ENCODE measurements at regions not wholly inside any gene's neighbourhood (a gene's known extent, or its start where the extent isn't known, plus 50 kb on each side); places are given as distances from the start of the nearest gene placed in this dataset.
"Not testable (repeated sequence)": the region's sequence is repeated elsewhere in the genome, so short reads cannot be mapped to it uniquely, and the experiment has no call there.

DNA sequence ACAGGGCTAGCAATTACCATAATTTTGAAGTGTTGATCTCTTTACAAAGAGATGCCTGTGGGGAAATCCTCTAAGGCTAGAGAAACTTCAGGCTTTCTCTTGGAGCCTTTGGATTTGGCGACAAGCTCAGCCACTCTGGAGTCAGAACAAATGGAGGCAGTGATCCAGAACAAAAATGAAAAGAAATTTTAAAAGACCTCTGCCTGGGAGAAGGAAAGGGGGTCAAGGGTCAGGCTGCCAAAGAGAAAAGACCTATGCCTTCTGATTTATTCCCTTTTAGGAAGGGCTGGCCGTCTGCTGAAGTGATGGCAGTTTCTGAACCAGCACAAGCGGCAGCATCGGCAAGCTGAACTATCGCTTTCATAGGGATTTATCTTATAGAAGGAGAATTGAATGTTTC is 140.8 kb upstream of the SFRP2 start:
- DNase-seq: no peak

DNA sequence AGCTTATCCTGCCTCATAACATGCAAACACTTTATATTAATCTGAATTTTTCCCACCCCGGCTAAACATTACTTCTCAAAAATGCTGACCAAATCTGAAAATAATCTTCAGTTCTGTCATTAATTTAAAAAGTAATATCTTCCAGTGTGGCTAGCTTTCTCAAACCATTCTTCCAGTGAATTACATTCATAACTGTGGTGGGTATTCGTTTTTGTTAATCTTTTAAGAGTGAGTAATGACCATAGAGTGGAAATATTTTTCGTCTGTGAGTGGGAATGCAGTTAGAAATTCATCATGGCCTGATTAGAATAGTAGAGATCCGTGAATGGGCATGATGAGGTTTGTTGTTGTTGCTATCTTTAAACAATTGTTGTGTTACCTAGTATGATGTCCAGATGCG is 138.6 kb upstream of the SFRP2 start:
- no peak for DNase-seq

DNA sequence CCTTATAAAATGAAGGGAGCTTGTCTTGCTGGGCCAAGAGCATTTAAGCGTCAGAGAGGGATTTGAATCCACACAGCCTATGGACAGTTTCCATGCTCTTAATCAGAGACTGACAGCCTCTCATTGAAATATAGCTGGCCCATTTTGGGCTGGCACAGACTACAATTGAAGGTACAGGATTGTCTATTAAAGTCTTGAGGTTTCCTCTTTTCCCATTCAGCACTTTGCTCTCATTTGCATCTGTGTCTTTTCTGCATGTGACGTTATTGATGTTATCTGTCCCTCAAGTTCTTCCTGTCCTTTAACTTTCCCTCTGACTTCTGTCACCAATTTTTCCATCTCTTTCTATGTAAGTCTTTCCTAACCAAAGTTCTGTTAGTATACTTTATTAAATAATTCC is 133.3 kb upstream of the SFRP2 start:
- DNase-seq: no peak

DNA sequence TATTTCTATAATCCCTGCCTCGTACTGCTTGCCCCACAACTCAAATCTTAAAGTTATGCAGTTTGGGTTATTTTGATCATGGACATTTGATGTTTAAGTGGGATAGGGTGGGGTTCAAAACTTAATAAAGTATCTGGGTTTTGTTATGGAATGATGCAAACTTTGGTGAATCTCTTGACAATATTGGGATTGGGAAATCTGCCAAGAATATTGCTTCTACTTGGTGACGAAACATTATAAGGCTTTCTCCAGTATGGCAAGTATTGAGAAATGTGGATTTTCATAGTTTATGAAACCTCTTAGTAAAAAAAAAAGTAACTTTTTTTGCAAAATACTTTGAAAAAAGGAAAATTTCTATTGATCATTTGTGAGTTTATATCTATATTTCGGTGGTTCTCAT is 130.8 kb upstream of the SFRP2 start:
- peak in 1 of 2 experiments; percentile 1 for DNase-seq

DNA sequence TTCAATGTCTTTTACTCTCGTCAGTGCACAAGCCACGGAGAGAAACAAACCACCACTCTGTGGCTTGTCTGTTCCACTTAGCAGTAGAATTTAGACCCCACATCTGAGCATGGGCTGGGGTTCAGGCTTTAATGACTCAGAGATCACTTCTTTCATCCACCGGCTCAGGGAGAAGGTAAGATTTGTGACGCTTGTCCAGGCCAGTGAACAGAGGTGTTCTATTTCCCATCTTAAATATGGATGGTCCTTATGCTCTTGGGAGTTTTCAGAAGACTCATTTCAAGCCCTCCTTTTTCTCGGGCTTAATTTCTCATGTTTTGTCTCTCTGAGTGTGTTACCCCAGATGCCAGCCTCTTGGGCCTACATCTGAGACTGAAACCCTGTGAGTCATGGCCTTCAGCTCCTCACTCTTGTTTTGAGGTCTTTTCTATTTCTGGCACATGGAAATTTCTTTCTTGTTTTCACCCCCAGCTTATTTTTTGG is 127.4 kb upstream of the SFRP2 start:
- no peak for DNase-seq

DNA sequence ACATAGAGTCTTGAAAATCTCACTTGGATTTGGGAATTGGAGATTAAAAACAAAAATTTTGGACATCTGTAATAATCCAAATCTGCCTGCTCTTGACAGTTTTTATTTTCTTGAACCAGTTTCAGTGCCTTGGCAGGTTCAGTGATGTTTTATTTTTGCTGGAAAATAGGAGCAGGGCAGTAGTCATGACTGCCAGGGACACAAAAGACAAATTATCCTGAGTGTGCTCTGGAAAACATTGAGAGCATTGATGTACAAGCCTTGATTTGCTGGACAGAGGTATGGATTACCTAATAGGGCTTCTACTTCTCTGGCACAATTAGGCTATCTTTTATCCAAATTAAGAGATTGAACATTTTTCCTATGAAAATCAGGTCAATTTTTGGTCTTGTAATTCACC is 123.4 kb upstream of the SFRP2 start:
- DNase-seq: no peak

DNA sequence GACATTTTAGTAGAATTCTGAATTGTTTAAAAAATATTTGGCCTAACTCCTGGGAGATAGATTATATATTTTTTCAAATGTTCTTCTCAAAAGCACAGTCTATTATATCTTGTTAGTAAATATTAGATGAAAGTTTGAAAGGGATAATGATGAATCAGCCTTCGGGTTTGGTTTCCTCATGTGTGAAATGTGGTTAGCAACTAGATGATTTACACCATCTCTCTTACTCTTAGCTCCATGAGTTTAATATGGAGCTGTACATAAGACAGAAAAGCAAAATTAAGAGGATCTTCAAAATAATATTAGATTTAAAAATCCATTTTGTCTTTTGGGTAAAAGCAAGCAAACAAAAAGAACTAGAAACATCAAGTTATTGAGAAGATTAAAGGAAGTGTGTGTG is 120.8 kb upstream of the SFRP2 start:
- DNase-seq: no peak

DNA sequence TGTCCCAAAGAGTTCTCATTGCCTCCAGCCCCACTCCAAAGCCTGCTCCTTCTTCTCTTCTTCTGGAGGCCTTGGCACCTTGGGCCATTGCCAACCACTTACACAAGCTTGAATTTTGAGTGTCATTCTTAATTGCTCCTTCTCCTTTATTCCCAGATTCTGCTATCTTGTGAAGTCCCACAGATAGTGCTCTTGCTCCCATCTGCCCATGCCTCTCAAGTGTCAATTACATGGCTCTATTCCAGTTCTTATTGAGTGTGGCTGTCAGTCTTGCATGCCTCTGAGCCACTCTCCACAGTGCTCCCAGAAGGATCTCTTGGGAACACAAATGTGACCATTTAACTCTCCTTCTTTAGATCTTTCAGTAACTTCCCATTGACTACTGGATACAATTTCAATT is 117.3 kb upstream of the SFRP2 start:
- DNase-seq: no peak

DNA sequence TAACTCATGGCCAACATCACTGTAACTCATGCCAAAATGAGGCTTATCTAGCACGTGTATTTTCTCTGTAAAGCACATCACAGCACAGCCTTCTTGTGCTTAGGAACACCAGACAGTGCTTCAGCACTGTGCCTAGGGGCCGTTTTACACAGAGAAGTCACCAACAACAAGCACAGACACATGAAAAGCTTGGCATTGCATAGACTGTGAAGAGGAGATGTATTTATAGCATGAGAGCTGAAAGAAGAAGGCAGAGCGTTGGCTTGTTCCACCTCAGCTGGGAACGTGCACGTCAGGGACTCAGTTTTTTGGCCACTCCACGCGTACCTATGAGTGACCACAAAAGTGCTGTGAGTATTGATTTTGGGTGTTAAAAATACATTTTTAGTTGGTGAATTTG is 116.3 kb upstream of the SFRP2 start:
- DNase-seq: no peak

DNA sequence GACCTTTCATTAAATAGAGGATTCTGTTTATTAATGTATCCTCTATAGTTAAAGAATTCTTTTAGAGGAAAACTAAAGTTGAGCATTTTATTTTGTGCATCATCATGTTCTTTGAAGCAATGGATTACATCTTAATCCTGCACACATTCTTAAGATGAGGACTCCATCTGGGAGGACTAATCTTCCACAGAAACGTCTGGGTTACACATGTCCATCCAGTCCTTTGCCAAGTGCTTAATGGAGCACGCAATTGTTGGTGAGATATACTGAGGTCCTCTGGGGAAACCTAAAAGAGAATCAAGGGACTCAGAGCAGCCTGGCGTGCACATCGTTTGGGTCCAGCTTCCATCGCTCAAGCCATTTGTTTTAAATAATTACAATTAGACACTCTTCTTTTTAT is 115.1 kb upstream of the SFRP2 start:
- no peak for DNase-seq

DNA sequence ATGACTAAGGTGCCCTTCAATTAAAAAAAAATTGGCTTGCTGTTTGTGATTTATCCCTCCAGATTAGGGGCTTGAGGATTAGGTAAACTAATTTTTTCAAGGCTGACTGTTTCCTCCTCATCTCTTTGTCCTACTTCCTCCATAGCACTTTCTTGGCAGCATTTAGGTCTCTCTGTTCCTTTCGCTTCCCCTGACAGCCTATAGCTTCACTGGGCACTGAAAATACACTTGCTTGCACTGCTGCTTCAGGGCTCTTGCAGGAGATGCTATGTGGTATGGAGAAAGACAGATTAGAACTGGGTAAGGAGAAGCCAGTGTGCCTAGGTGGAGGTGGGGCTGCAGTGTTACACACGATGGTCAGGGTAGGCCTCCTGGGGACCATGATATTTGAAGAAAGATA is 112.3 kb upstream of the SFRP2 start:
- no peak for DNase-seq

DNA sequence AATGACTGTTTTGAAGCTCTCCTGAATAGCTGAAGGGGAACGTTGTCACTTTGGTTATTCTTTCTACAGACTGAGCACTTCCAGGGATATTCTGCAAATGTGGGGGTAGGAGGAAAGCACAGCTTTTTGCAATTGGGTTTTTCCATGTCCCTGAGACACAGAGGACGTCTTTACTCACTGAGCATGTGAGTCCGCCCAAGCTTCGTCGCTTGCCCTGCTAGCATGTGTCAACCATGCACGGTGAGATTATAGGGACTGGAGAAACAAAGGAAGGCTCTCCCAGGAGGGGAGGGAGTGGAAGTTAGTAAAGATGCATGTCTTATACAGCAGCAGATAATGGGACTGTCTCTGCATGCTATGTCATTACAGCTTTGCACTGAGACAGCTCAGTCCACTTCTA is 111.5 kb upstream of the SFRP2 start:
- DNase-seq: no peak

DNA sequence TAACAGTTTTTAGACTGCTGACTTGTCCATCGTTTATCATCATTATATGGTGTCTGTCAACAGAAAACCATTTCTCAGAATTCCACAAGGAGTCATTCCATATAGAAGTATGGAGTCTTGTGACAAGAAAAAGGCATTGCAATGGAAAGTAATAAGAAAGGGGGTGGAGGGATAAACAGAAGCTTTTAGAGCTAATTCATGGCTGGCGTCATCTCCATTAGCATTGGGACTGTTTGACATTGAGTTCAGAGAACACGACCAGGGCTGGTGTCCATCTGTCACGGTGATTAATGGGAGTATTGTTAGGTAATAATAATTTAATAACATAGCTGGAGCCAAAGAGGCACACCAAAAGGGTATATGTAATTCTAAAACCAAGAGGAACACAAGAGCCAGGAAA is 101.9 kb upstream of the SFRP2 start:
- DNase-seq: no peak

DNA sequence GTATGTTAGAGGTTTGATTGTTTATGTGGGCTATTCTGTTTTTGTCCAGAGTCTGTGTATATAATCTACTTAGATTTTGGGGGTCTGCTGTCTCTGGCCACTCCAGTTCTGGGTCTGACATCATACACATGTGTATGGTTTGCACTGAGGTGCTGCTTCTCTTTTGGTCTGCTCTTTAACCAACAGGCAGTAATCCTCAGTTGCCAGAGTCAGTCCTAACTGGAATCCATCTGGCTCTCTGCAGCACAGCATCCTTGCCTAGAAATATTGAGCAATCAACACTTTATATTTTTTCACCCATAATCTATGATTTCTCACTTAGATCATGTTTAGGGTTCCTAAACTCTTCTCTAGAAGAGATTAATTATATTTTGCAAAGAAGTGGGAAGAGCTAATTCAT is 98.3 kb upstream of the SFRP2 start:
- DNase-seq: no peak

DNA sequence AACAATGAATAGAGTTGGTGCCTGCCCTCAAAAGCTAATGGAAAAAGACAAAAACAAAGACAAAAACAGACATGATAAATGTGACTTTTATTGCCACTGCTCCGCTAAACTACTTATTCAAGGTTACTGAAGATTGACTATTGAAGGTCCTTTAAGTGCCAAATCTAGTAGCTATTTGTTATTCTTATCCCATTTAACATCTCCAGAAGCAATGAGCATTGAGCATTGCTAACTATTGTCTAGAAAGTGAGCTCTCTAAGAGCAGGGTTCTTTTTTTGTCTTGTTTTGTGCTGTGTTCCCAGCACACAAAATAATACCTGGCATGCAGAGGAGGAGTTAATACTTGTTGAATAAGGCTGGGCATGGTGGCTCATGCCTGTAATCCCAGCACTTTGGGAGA is 95.4 kb upstream of the SFRP2 start:
- no peak for DNase-seq

DNA sequence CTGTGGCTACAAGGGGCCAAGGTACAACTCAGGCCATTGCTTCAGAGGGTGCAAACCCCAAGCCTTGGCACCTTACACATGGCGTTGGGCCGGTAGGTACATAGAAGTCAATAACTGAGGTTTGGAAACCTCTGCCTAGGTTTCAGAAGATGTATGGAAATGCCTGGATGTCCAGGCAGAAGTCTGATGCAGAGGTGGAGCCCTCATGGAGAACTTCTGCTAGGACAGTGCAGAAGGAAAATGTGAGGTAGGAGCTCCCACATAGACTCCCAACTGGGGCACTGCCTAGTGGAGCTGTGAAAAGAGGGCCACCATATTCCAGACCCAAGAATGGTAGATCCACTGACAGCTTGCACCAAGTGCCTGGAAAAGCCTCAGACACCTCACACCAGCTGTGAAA is 92.1 kb upstream of the SFRP2 start:
- no peak for DNase-seq

DNA sequence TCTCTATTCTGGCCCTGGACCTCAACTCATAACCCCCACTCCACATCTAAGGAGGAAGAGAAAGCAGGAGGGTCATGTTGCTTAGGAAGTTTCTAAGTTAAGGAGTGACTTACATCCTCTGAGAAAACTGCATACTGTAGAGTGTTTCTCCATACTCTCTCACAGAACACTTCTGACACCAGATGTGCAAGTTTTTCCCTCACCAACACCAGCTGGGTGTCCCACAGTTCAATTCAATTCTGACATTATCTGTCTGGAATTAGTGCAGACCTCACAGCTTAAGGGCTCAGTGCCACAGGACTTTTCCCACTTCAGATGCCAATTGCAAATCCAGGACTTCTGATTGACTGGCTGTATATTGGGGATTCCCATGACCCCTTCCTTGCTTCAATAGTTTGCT is 89.0 kb upstream of the SFRP2 start:
- no peak for DNase-seq

DNA sequence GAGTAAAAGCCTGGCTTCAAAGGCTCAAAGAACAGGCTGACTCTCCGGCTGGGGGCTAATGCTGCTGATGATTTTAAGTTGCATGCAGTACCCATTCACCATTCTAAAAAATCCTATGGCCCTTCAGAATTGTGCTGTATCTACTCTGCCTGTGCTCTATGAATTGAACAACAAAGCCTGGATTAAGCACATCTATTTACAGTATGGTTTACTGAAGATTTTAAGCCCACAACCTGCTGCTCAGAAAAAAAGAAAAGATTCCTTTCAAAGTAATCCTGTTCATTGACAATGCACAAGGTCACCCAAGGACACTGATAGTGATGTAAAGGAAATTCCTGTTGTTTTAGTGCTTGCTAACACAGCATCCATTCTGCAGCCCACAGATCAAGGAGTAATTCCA is 84.9 kb upstream of the SFRP2 start:
- DNase-seq: no peak

DNA sequence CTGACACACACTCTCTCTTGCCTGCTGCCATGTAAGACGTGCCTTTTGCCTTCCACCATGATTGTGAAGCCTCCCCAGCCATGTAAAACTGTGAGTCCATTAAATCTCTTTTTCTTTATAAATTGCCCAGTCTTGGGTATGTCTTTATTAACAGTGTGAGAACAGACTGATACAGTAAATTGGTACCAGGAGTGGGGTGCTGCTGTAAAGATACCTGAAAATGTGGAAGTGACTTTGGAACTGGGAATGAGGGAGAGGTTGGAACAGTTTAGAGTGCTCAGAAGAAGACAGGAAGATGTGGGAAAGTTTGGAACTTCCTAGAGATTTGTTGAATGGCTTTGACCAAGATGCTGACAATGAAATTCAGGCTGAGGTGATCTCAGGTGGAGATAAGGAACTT is 77.9 kb upstream of the SFRP2 start:
- not testable (repeated sequence) for DNase-seq

DNA sequence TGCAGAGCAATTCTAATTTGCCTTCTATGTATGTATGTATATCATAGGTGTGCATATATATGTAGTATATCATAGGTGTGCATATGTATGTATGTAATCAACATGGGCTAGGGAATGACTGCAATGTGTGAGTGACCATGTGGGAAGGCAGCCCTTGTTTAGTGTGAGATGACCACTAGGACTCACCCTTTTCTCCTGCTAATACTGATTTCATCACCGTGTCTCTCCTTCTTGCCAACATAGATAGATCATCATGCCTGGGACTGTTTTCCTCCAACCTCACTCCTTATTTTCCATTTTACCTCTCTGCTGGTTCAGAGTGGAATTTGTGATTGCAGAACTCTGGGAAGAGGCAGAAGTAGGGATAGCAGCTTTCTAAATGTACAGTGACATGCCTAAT is 63.6 kb upstream of the SFRP2 start:
- DNase-seq: no peak

DNA sequence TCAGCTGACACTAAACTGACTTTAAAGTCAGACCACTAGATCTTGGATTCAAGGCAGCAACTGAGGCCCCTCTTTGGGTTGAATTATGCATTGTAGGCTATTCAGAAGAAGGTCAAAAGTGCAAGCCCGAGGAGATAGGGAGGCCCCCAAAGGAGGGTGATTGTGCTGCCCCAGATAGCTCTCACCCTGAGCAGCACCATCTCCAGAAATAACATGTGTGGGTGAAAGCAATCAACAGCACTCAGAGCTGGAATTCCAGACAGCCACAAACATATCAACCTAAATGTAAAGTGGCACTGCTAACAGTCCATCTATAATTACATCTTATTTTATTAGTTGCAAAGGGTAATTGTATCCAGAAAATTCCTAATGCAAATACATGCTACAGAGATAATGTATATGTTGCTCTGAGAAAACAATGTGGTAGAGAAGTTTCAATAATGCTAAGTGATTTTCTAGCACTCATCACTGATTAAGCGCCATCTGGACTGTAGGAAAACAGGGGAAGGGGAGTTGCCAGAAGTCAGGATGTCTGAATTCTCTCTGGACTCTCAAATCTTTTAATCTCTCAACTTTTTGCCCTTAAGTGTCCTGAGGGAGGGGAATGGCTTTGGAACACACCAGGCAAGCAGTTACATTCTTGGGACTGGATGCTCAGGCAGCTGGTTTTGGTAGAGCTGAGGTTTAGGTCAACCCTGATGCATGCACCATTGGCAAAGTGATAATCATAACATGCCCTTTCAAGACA is 61.8 kb upstream of the SFRP2 start:
- DNase-seq: no peak

DNA sequence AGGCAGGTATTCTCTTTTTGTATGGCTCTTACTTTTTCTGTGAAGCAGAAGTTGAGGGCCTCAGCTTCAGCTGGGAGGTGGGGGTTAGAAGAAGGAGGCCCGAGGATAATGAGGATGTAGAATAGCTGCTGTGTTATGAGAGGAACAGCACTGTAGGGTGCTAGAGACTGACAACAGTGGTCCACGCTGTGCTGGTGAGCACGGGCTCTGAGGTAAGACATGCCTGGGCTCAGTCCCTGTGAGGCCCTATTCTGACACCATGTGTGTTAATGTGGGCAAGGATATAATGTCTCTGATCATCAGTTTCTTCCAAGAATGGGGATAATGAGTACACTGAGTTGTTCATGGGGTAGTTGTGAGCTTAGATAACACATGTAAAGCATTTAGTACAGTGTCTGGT is 55.3 kb upstream of the SFRP2 start:
- no peak for DNase-seq

Measured in AML-193 (cell line).